ENCODE measurements at regions not wholly inside any gene's neighbourhood (a gene's known extent, or its start where the extent isn't known, plus 50 kb on each side); places are given as distances from the start of the nearest gene placed in this dataset.

GRCh38 chr17:11056926-11057325 is 184.1 kb upstream of the SHISA6 start:
- ChIA-PET CTCF (no interaction called here), POLR2A (no interaction called here)
- no TSS peak for BruUV-seq (replicated peaks)
- no peaks in the 10 kb centered on the region for H3K36me3 Mint-ChIP-seq (ENCODE audit: insufficient read depth, unreplicated experiment)
- Histone ChIP-seq H3K36me3 (ENCODE audit: control insufficient read depth, insufficient read depth, low read length) (no peaks in the 10 kb centered on the region), H3K27me3 (replicated peaks; ENCODE audit: control insufficient read depth, insufficient read depth, low read length) (no peaks in the 10 kb centered on the region), H3K4me1 (no peaks in the 10 kb centered on the region), H3K9me3 (no peaks in the 10 kb centered on the region), H3K4me3 (ENCODE audit: low read depth, low read length) (no peak overlapping the region)
- H3K27ac Mint-ChIP-seq (ENCODE audit: unreplicated experiment), result no peak overlapping the region
- intact Hi-C loops (cut with micrococcal nuclease; ENCODE audit: unreplicated experiment), result no loop called here
- no peak for TF ChIP-seq CTCF (IDR thresholded peaks at IDR 0.05; ENCODE audit: insufficient read depth in 1 of 2, low read depth in 1 of 2, low read length in 1 of 2, severe bottlenecking in 1 of 2, unreplicated experiment in 1 of 2)
- DNase-seq, result no peak
- H3K9me3 Mint-ChIP-seq (ENCODE audit: unreplicated experiment), result no peaks in the 10 kb centered on the region
- H3K27me3 Mint-ChIP-seq (ENCODE audit: insufficient read depth, unreplicated experiment), result no peaks in the 10 kb centered on the region
- H3K4me1 Mint-ChIP-seq (ENCODE audit: low read depth, unreplicated experiment), result no peaks in the 10 kb centered on the region
- H3K4me3 Mint-ChIP-seq (ENCODE audit: unreplicated experiment), result no peak overlapping the region

DNA sequence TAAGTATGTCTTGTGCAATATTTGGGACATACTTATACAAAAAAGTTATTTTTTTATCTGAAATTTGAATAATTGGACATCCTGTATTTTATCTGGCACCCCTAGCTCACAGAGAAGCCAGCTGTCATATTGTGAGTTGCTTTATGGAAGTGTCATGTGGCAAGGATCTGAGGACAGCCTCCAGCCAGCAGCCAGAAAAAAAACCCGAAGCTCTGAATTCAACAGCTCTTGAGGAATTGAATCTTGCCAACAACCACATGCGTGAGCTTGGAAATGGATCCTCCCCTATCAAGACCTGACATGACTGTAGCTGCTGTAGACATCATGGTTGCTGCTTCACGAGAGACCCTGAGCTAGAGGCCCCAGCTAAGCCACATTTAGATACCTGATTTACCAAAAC is 187.2 kb upstream of the SHISA6 start:
- H3K36me3 Mint-ChIP-seq (ENCODE audit: insufficient read depth, unreplicated experiment), result no peaks in the 10 kb centered on the region

DNA sequence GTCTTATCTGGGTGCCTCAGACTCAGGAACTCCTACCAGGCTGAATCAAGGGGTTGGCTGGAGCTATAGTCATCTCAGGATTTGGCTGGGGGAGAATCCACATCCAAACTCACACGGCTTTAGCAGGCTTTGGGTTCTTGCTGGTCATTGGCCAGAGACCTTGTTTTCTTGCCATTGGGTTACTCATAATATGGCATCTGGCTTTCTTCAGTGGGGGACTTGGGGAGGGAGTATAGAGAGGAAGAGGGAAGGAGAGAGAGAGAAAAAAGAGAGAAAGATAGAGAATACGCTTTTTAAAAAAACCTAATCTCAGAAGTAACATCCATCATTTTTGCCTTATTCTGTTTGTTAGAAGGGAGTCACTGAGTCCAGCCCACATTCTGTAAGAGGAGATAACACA is 191.5 kb upstream of the SHISA6 start:
- no peaks in the 10 kb centered on the region for H3K9me3 ChIP-seq
- no peaks in the 10 kb centered on the region for H3K9me3 Mint-ChIP-seq (ENCODE audit: unreplicated experiment)
- H3K36me3 Mint-ChIP-seq (ENCODE audit: insufficient read depth, unreplicated experiment), result no peaks in the 10 kb centered on the region
- ChIA-PET POLR2A (no interaction called here), CTCF (no interaction called here)
- TF ChIP-seq CTCF (IDR thresholded peaks at IDR 0.05; ENCODE audit: insufficient read depth in 1 of 2, low read depth in 1 of 2, low read length in 1 of 2, severe bottlenecking in 1 of 2, unreplicated experiment in 1 of 2), result no peak
- no peaks in the 10 kb centered on the region for H3K4me1 Mint-ChIP-seq (ENCODE audit: low read depth, unreplicated experiment)
- no peak overlapping the region for H3K27ac Mint-ChIP-seq (ENCODE audit: unreplicated experiment)
- H3K27me3 Mint-ChIP-seq (ENCODE audit: insufficient read depth, unreplicated experiment), result no peaks in the 10 kb centered on the region
- H3K4me3 ChIP-seq (ENCODE audit: low read depth, low read length), result no peak overlapping the region
- BruUV-seq (replicated peaks), result no TSS peak
- DNase-seq, result no peak
- no peaks in the 10 kb centered on the region for H3K27me3 ChIP-seq (replicated peaks; ENCODE audit: control insufficient read depth, insufficient read depth, low read length)
- no peaks in the 10 kb centered on the region for H3K36me3 ChIP-seq (ENCODE audit: control insufficient read depth, insufficient read depth, low read length)
- intact Hi-C loops (cut with micrococcal nuclease; ENCODE audit: unreplicated experiment), result no loop called here
- H3K4me1 ChIP-seq, result no peaks in the 10 kb centered on the region
- no peak overlapping the region for H3K4me3 Mint-ChIP-seq (ENCODE audit: unreplicated experiment)

More for the DNA sequence above, 187.2 kb upstream of the SHISA6 start:
- Mint-ChIP-seq H3K4me1 (ENCODE audit: low read depth, unreplicated experiment) (no peaks in the 10 kb centered on the region), H3K9me3 (ENCODE audit: unreplicated experiment) (no peaks in the 10 kb centered on the region), H3K27me3 (ENCODE audit: insufficient read depth, unreplicated experiment) (no peaks in the 10 kb centered on the region), H3K27ac (ENCODE audit: unreplicated experiment) (no peak overlapping the region), H3K4me3 (ENCODE audit: unreplicated experiment) (no peak overlapping the region)
- no peak for DNase-seq
- BruUV-seq (replicated peaks), result no TSS peak
- POLR2A ChIA-PET, result no interaction called here
- CTCF ChIA-PET, result no interaction called here
- H3K4me1 ChIP-seq, result no peaks in the 10 kb centered on the region
- TF ChIP-seq CTCF (IDR thresholded peaks at IDR 0.05; ENCODE audit: insufficient read depth in 1 of 2, low read depth in 1 of 2, low read length in 1 of 2, severe bottlenecking in 1 of 2, unreplicated experiment in 1 of 2), result no peak
- H3K4me3 ChIP-seq (ENCODE audit: low read depth, low read length), result no peak overlapping the region
- intact Hi-C loops (cut with micrococcal nuclease; ENCODE audit: unreplicated experiment), result no loop called here
- H3K27me3 ChIP-seq (replicated peaks; ENCODE audit: control insufficient read depth, insufficient read depth, low read length), result no peaks in the 10 kb centered on the region
- no peaks in the 10 kb centered on the region for H3K36me3 ChIP-seq (ENCODE audit: control insufficient read depth, insufficient read depth, low read length)
- H3K9me3 ChIP-seq, result no peaks in the 10 kb centered on the region
